ENCODE measurements at regions not wholly inside any gene's neighbourhood (a gene's known extent, or its start where the extent isn't known, plus 50 kb on each side); places are given as distances from the start of the nearest gene placed in this dataset.
A peak's percentile ranks its signal among the peaks of the same experiment; 100 is the strongest.
"Not testable (repeated sequence)": the region's sequence is repeated elsewhere in the genome, so short reads cannot be mapped to it uniquely, and the experiment has no call there.

DNA sequence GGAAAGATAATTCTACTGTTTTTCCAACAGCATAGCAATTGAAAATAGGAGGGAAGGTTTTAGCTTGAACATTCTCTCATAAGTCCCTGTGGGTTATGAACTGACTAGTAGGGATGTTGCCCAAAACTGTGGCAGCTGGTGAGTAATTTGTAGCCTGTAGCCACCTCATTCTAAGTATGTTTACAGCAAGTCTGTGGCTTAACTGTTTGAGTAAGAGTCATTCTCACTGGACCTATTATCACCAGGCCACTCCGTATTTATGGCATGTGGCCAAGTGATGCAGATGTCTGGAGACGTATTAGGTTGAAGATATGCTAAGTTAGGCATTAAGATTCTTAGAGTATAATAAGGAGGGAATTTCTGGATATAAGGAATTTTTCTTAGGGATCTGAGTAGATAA lies 458.3 kb downstream of the ETNK1 start:
- DNase-seq: peak in 1 of 3 donors; percentile 19

- peak in 1 of 3 donors; percentile 43 for DNase-seq
Measured at GRCh38 chr12:23084236-23084995, 459.4 kb downstream of the ETNK1 start.

DNA sequence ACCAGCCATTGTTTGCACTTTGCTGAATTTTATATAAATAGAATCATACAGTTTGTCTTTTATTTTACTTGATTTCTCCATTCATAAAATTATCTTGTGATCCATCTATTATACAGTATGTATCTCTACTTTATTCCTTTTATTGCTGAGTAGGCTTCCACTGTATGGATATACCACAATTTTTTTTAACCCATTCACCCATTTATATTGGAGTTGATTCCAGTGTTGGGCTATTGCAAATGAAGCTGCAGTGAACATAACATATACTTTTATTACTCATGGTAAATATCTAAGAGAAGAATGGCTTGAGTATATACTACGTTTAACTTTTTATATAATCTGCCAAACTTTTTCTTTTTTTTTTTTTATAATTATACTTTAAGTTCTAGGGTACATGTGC lies 463.6 kb downstream of the ETNK1 start:
- DNase-seq: no peak

- DNase-seq: no peak
Measured at GRCh38 chr12:23093488-23093887, 468.5 kb downstream of the ETNK1 start.

- no peak for DNase-seq
Measured at GRCh38 chr12:23096321-23096720, 471.4 kb downstream of the ETNK1 start.

GRCh38 chr12:23098110-23098509 lies 473.1 kb downstream of the ETNK1 start:
- DNase-seq: no peak

- peak; percentile 17 to 61 (median 34) for DNase-seq
Measured at GRCh38 chr12:23098517-23098916, 473.5 kb downstream of the ETNK1 start.

DNA sequence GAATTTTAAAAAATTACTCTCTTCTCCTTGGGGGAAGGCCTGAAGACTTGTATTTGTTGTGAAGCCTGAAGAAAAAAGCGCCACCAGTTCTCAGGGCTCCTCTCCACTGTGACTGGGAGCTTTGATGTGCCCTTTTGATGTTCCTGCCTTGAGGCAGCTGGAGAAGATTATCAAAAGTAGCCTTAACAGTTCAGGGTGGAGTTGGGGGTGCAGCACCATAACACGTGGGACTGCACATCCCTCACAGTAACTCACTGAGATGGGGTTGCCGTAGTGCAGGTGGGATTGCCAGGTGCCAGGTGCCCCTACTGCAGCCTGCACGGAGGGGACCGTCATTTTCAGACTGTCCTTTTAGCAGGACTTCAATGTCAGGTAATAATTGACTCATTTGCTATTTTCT lies 474.1 kb downstream of the ETNK1 start:
- no peak for DNase-seq

DNA sequence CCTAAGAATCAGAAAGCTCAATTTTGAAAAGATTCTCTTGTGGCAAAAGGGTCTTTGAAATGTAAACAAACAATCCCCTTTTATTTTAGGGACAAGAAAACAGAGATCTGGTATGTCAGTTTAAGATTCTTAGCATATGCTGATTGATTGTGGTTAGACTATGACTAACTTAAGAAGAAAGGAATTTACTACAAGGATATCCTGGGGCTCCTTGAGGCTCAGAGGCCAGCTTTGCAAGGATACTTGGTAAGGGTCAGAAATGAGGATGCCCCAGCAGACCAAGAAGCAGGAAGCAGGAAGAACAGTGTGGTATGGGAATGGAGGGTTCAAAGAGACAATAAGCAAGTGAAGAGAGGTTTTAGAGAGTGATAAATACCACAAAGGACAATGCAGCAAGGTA lies 474.6 kb downstream of the ETNK1 start:
- no peak for DNase-seq

DNA sequence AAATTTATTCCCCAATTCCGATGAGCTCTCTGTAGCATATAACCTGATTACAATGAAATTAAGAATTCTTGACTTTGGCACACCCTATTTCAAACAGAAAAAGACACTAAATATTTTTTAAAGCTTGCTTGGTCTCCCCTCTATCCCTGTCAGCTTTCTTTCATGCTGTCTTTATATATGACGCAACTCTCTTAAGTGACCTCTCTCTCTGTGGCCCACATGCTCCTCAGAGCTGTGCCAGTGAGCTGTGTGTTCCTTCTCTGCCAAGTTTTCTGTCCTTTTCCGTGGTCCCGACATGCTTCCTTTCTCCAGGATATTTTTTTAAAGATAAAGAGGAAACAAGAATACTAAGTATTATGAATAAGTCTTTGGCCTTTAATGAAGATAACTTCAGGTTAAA lies 484.0 kb downstream of the ETNK1 start:
- no peak for DNase-seq

- no peak for DNase-seq
Measured at GRCh38 chr12:23113781-23114180, 488.8 kb downstream of the ETNK1 start.

- DNase-seq: no peak
Measured at GRCh38 chr12:23115984-23116383, 491.0 kb downstream of the ETNK1 start.

- DNase-seq: no peak
Measured at GRCh38 chr12:23126794-23127193, 501.8 kb downstream of the ETNK1 start.

DNA sequence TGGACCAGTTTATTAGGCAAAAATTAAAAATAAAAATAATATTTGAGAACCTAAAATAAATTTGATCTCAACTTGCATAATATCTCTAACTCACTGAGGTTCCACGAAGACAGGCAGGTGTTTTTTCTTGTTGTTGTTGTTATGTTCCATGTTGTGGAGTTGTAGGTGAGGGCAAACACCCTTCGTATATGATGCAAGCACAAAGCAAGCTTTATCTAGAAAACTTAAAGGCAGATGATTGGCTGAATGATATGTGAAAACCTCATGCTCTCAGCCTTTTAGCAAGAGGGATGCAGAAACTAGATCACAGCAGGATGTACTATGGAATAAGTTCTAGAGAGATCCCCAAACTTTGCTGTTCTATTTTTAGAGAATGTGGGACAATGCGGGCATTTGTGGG lies 502.7 kb downstream of the ETNK1 start:
- no peak for DNase-seq

DNA sequence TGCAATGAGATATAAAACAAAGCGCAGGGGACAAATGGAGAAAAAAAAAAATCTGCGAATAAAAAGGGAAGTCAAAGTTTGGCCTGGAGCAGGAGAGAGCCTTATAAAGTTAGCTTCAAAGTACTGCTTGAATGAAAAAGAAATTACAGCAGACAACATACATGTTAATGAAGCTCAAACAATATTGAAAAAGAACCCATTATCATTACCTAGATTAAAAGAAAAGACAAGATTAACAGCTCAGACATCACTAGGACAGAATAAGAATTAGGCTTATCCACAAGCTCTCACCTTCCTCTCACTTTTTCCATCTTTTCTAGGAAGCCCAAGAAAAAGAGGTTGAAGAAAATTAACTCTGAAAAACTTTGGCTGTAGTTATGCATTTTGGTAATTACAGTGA lies 503.5 kb downstream of the ETNK1 start:
- no peak for DNase-seq

DNA sequence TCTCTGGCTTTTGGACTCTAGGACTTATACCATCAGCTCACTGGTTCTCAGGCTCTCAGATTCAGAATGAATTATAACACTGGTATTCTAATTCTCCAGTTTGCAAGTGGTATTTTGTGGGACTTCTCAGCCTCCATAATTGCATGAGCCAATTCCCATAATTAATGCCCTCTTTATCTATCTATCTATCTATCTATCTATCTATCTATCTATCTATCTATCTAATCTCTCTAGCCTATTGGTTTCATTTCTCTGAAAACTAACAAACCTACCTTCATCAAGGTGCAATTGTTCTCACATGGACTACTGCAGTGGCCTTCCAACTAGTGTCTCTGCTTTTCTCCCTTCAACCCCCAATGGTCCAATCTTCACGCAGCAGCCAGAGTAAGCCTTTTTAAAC lies 507.4 kb downstream of the ETNK1 start:
- DNase-seq: no peak

- DNase-seq: no peak
Measured at GRCh38 chr12:23133471-23133870, 508.5 kb downstream of the ETNK1 start.

- DNase-seq: no peak
Measured at GRCh38 chr12:23139026-23139425, 514.1 kb downstream of the ETNK1 start.

GRCh38 chr12:23140710-23141109 lies 515.7 kb downstream of the ETNK1 start:
- DNase-seq: no peak

GRCh38 chr12:23141335-23141734 lies 516.4 kb downstream of the ETNK1 start:
- no peak for DNase-seq

DNA sequence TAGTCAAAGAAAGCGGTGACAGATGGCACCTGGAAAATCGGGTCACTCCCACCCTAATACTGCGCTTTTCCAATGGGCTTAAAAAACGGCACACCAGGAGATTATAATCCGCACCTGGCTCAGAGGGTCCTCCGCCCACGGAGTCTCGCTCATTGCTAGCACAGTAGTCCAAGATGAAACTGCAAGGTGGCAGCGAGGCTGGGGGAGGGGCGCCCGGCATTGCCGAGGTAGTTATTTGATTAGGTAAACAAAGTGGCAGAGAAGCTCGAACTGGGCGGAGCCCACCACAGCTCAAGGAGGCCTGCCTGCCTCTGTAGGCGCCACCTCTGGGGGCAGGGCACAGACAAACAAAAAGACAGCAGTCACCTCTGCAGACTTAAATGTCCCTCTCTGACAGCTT lies 521.1 kb downstream of the ETNK1 start:
- not testable (repeated sequence) for DNase-seq

GRCh38 chr12:23168459-23168858 lies 543.5 kb downstream of the ETNK1 start:
- DNase-seq: no peak

GRCh38 chr12:23169012-23169695 lies 544.2 kb downstream of the ETNK1 start:
- peak in 2 of 3 donors; percentile 14 to 46 for DNase-seq

DNA sequence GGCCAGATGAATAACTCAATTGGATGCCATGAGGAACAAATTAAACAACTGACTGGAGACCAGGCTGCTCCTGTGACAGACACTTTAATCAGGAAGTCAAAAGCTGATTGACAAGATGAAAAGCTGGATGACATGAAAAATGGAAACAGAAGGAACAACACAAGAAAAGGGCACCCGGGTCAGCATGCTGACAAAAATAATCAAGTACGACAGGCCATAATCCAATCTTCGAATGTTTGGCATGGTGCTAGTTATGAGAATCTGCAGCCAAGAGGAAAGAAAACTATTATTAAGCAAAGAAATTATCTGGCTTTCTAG lies 544.7 kb downstream of the ETNK1 start:
- DNase-seq: peak in 1 of 3 donors; percentile 22
